Keratinocyte (primary cell): ENCODE measurements at regions not wholly inside any gene's neighbourhood (a gene's known extent, or its start where the extent isn't known, plus 50 kb on each side); places are given as distances from the start of the nearest gene placed in this dataset.

Experiments used
- DNase-seq: peaks from one replicate; pipeline ENCODE4 v3.0.0-alpha.2; 2011; ENCODE audit warnings: low read depth, missing footprints, low spot score
- FAIRE-seq: peaks from 2 replicates; lab custom pipeline; 2011; peaks lifted over from hg19 to GRCh38; lab: Jason Lieb, UNC
- H2AFZ ChIP-seq: 2 replicates; pipeline ENCODE4 v1.6.0; 2012; ENCODE audit warnings: low read length, control low read depth, inconsistent platforms; ENCODE audit not compliant: control insufficient read depth
- H3K27ac ChIP-seq: 2 replicates; pipeline ENCODE4 v1.5.1; 2011; ENCODE audit warnings: low read length; ENCODE audit not compliant: control insufficient read depth, insufficient read depth
- H3K27me3 ChIP-seq: 3 replicates; pipeline ENCODE4 v1.6.0; 2011; ENCODE audit warnings: low read length; ENCODE audit not compliant: control insufficient read depth, insufficient read depth; ENCODE audit errors: extremely low read depth
- H3K36me3 ChIP-seq, 2 experiments: 2 replicates in 1 of 2; 3 replicates in 1 of 2; pipeline ENCODE4 v1.5.1; 2011; ENCODE audit warnings: low read length in 2 of 2, mild to moderate bottlenecking in 1 of 2; ENCODE audit not compliant: control insufficient read depth in 2 of 2, insufficient read depth in 2 of 2; ENCODE audit errors: extremely low read depth in 1 of 2
- H3K4me1 ChIP-seq: 3 replicates; pipeline ENCODE4 v1.5.1; 2011; ENCODE audit warnings: low read length; ENCODE audit not compliant: control insufficient read depth, insufficient read depth; ENCODE audit errors: extremely low read depth
- H3K4me2 ChIP-seq: 3 replicates; pipeline ENCODE4 v1.6.0; 2011; ENCODE audit warnings: low read depth, low read length; ENCODE audit not compliant: control insufficient read depth, insufficient read depth; ENCODE audit errors: extremely low read depth
- H3K4me3 ChIP-seq, 3 experiments: fragments of 200-600 bp in 1 of 3; sonication (generic) in 1 of 3; 2 replicates in 2 of 3; 3 replicates in 1 of 3; pipeline ENCODE4 v1.5.1; 2011 to 2016; ENCODE audit warnings: low read length in 3 of 3, mild to moderate bottlenecking in 3 of 3, control low read depth in 2 of 3, inconsistent platforms in 1 of 3, low read depth in 1 of 3, mixed read lengths in 1 of 3, mixed run types in 1 of 3, moderate library complexity in 1 of 3; ENCODE audit not compliant: control insufficient read depth in 2 of 3, insufficient read depth in 2 of 3; ENCODE audit errors: extremely low read depth in 1 of 3
- H3K79me2 ChIP-seq: 2 replicates; pipeline ENCODE4 v1.6.0; 2012; ENCODE audit warnings: low read length; ENCODE audit not compliant: control insufficient read depth, insufficient read depth
- H3K9ac ChIP-seq: 3 replicates; pipeline ENCODE4 v1.6.0; 2011; ENCODE audit warnings: low read length; ENCODE audit not compliant: control insufficient read depth, insufficient read depth; ENCODE audit errors: extremely low read depth
- H3K9me1 ChIP-seq: 3 replicates; pipeline ENCODE4 v1.6.0; 2011; ENCODE audit warnings: low read length; ENCODE audit not compliant: control insufficient read depth, insufficient read depth; ENCODE audit errors: extremely low read depth
- H3K9me3 ChIP-seq: 2 replicates; pipeline ENCODE4 v1.5.1; 2012; ENCODE audit warnings: low read depth, low read length; ENCODE audit not compliant: control insufficient read depth
- H4K20me1 ChIP-seq: 3 replicates; pipeline ENCODE4 v1.6.0; 2011; ENCODE audit warnings: low read length; ENCODE audit not compliant: control insufficient read depth, insufficient read depth; ENCODE audit errors: extremely low read depth
- EZH2 ChIP-seq: IDR thresholded peaks from one replicate; pipeline ENCODE4 v1.6.1; 2012; ENCODE audit warnings: inconsistent platforms, mild to moderate bottlenecking, low read length, moderate library complexity
- dilution Hi-C: fragments of 300-500 bp; cut with MboI; formaldehyde crosslinking; loops from one replicate; pipeline ENCODE4 v1.7.0; 2020; ENCODE audit warnings: low sequenced_read_pairs; ENCODE audit not compliant: extremely low pct_ligation_motif_present
- TF ChIP-seq, protein P1 (sequence below), 3 experiments: IDR thresholded peaks in 1 of 3; conservative IDR thresholded peaks in 1 of 3; optimal IDR thresholded peaks in 1 of 3; 2 replicates in 2 of 3; 3 replicates in 1 of 3; pipeline versions ENCODE3 to v1.5.1; 2011; ENCODE audit warnings: low read length in 3 of 3, mild to moderate bottlenecking in 3 of 3, moderate library complexity in 2 of 3, control low read depth in 1 of 3, inconsistent platforms in 1 of 3; ENCODE audit not compliant: insufficient read depth in 2 of 3; ENCODE audit errors: extremely low read depth in 1 of 3

DNA sequence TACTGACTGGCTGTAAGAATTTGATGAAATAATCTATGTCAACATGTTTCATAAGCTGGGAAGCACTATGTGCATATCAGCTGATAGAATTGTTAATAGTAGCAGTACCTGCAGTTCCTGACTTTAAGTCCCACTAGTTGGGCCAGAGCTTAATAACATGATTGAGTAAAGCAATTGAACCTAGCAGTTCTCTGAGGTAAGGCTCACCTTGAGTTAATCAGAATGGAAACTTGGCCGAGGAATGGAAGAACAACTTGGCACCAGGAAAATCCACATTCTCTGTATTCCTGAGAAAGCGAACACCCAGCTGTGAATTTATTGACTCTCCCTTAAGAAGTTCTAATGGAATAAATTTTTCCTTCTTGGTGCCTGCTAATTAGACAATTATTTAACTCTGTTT is 262.6 kb downstream of the IGSF11 start:
- no peaks in the 10 kb centered on the region for H3K27me3 ChIP-seq
- no peaks in the 10 kb centered on the region for H4K20me1 ChIP-seq
- H3K9me3 ChIP-seq: no peaks in the 10 kb centered on the region
- H3K4me3 ChIP-seq: no peak overlapping the region
- H3K9ac ChIP-seq: no peak overlapping the region
- FAIRE-seq (no peak), DNase-seq (no peak)
- H3K79me2 ChIP-seq: no peaks in the 10 kb centered on the region
- H3K36me3 ChIP-seq: no peaks in the 10 kb centered on the region
- no peaks in the 10 kb centered on the region for H3K9me1 ChIP-seq
- dilution Hi-C loops: no loop called here
- no peak overlapping the region for H3K27ac ChIP-seq
- TF ChIP-seq, protein P1, sequence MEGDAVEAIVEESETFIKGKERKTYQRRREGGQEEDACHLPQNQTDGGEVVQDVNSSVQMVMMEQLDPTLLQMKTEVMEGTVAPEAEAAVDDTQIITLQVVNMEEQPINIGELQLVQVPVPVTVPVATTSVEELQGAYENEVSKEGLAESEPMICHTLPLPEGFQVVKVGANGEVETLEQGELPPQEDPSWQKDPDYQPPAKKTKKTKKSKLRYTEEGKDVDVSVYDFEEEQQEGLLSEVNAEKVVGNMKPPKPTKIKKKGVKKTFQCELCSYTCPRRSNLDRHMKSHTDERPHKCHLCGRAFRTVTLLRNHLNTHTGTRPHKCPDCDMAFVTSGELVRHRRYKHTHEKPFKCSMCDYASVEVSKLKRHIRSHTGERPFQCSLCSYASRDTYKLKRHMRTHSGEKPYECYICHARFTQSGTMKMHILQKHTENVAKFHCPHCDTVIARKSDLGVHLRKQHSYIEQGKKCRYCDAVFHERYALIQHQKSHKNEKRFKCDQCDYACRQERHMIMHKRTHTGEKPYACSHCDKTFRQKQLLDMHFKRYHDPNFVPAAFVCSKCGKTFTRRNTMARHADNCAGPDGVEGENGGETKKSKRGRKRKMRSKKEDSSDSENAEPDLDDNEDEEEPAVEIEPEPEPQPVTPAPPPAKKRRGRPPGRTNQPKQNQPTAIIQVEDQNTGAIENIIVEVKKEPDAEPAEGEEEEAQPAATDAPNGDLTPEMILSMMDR (optimal IDR thresholded peaks at IDR 0.05 in 1 of 3, IDR thresholded peaks at IDR 0.05 in 1 of 3, conservative IDR thresholded peaks at IDR 0.05 in 1 of 3; ENCODE audit: extremely low read depth in 1 of 3, insufficient read depth in 2 of 3, low read length in 3 of 3): no peak
- no peak for TF ChIP-seq EZH2
- H3K4me1 ChIP-seq: no peaks in the 10 kb centered on the region
- no peak overlapping the region for H3K4me2 ChIP-seq
- H2AFZ ChIP-seq: no peak overlapping the region

- dilution Hi-C loops: no loop called here
- Histone ChIP-seq H2AFZ (no peak overlapping the region), H3K36me3 (no peaks in the 10 kb centered on the region), H3K79me2 (no peaks in the 10 kb centered on the region), H3K9me1 (no peaks in the 10 kb centered on the region), H3K4me1 (no peaks in the 10 kb centered on the region), H3K27me3 (no peaks in the 10 kb centered on the region), H4K20me1 (no peaks in the 10 kb centered on the region), H3K4me3 (no peak overlapping the region), H3K9me3 (no peaks in the 10 kb centered on the region), H3K4me2 (no peak overlapping the region), H3K27ac (no peak overlapping the region), H3K9ac (no peak overlapping the region)
- FAIRE-seq (no peak), DNase-seq (no peak)
- TF ChIP-seq, protein P1 (optimal IDR thresholded peaks at IDR 0.05 in 1 of 3, IDR thresholded peaks at IDR 0.05 in 1 of 3, conservative IDR thresholded peaks at IDR 0.05 in 1 of 3; ENCODE audit: extremely low read depth in 1 of 3, insufficient read depth in 2 of 3, low read length in 3 of 3): no peak
- TF ChIP-seq EZH2: no peak
Observed at GRCh38 chr3:118772547-118773011, 262.1 kb downstream of the IGSF11 start.
